IPS-NIHi11 (cell line): ENCODE measurements at regions not wholly inside any gene's neighbourhood (a gene's known extent, or its start where the extent isn't known, plus 50 kb on each side); places are given as distances from the start of the nearest gene placed in this dataset.
"Not testable (repeated sequence)": the region's sequence is repeated elsewhere in the genome, so short reads cannot be mapped to it uniquely, and the experiment has no call there.

Experiments used
- DNase-seq: peaks from one replicate; pipeline ENCODE4 v3.0.0; 2012; ENCODE audit warnings: mixed read lengths, low spot score

GRCh38 chr15:66884661-66885237, 180.7 kb upstream of the SMAD3 start:
- DNase-seq: no peak

- DNase-seq: no peak
Observed at GRCh38 chr15:66885281-66885915, 180.0 kb upstream of the SMAD3 start.

- DNase-seq: no peak
Observed at GRCh38 chr15:66886241-66886675, 179.1 kb upstream of the SMAD3 start.

GRCh38 chr15:66886686-66887273, 178.6 kb upstream of the SMAD3 start:
- no peak for DNase-seq

DNA sequence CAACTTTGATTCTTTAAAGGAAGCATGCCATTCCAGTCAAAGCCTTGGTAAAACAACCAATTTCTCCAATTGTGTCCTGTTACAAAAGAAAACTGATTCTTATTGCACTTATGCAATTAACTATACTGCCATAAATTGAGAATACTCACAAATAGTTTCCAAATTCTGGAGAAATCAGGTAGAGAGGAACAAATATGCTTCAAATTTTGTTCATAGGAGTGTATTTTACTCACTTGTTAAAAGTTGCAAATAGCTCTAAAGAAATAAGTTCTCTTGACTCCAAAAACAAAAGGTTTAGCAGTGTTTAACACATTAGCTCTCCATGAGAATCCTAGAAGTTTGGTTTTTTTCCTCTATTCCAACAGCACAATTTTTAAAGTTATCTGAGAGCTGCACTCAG, 176.1 kb upstream of the SMAD3 start:
- DNase-seq: not testable (repeated sequence)

DNA sequence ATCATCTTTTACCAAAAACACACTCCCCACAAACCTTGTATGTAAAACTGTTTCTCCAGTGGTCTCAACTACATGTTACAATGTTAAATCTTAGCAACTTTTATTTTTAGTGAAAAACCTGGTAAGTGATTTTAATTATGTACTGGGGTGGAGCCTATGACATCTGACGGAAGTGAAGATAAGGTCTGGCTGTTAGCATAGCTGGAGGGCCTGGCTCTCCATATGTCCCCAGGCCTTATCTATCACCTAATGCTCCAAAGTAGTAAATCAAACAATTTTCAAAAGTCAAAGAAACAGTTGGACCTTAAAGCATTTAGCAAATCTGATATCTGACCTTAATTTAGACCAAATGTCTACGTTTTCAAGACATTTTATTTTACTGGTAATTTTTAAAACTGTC, 173.6 kb upstream of the SMAD3 start:
- DNase-seq: no peak

DNA sequence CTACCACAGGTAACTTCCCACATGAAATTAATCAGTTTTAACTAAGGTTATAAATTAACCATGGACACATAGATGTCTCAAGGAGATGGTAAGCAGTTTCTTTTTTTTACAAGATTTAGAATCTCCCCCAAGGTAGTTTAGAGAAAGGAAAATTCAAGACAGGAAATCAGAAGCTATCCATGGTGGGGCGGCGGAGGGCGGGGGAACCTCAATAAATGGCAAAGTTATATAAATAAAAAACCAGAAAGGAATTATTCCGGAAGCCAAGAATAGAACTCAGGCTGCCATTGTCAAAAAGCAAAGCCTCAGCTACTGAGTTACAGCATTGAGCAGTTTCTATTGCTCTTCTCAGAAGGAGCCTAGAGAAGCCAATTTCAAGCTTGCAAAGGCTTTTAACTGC, 172.1 kb upstream of the SMAD3 start:
- DNase-seq: no peak

- no peak for DNase-seq
Observed at GRCh38 chr15:66894363-66894762, 171.0 kb upstream of the SMAD3 start.

GRCh38 chr15:66894986-66895780, 170.2 kb upstream of the SMAD3 start:
- no peak for DNase-seq

DNA sequence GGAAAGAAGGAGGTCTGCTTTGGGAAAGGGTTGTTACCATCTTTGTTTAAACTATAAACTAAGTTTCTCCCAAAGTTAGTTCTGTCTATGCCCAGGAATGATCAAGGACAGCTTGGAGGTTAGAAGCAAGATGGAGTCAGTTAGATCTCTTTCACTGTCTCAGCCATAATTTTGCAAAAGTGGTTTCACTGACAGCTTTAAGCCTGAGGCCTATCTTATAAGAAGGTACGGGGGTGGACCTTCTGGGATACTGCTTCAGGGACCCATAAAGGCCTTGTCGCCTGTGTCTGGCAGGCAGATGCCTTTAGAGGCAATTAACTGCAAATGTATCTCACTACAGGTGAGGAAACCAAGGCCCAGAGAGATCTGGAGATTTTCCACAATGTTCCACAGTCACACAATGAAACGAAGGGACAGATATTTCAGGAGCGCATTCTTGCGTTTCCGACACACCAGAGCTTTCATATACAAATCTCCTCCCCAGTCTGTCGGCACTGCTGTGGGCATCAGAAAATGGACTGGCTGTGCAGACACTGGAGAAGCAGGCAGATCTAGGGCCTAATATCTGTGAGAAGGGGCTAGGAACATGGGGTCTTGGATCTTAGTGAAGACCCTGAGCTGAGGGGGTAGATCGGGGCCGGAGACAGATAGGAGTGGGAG, 169.5 kb upstream of the SMAD3 start:
- no peak for DNase-seq

GRCh38 chr15:66896611-66897010, 168.8 kb upstream of the SMAD3 start:
- no peak for DNase-seq

DNA sequence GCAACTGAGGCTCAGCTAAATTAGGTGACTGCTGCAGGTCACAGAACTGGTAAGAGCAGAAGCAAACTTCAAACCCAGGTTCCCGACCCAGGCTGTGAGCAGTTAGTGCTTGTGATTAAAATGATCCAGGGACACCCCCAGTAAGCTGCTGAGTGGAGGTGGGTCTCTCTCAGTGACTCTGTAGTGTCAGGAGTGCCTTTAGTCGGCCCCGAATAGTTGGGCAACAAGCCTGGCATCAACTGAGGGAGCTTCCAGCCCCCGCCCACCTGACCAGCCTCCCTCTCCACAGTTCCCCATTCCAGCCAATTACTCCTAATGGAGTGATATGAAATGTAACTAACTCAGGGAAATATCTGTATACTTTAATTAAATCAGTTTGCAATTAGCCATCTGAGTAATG, 168.0 kb upstream of the SMAD3 start:
- DNase-seq: no peak

- DNase-seq: no peak
Observed at GRCh38 chr15:66897971-66898370, 167.4 kb upstream of the SMAD3 start.

DNA sequence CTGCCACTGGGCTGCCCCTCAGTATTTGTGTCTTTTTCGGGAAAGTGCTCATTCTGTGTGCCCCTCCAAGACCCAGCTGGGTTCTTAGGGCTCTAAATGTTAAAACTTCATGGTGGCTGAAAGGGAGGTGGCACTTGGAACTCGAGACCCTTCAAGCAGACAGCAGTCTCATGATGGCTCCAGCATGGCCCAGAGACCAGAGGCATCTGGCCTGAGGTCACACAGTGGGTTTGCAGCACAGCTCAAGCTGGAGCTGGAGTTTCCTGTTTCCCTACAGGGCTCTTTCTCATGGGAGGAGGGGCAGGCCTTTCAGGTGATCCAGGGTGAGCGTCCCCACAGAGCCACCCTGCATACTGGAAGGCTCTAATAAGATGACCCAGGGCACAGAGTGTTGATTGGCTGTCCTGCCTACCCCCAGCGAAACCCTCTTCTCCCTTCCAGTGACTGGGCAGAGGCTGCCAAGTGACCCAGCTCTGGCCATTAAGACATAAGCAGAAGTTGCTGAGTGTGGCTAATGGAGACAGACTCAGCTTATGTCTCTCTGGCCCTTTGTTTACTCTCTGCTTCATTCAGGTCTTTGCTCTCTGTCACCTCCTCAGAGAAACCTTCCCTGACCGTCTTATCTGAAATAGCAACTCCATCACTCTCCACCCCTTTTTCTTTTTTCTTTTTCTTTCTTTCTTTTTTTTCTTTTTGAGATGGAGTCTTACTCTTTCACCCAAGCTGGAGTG, 166.6 kb upstream of the SMAD3 start:
- no peak for DNase-seq

GRCh38 chr15:66899555-66900350, 165.6 kb upstream of the SMAD3 start:
- DNase-seq: no peak

DNA sequence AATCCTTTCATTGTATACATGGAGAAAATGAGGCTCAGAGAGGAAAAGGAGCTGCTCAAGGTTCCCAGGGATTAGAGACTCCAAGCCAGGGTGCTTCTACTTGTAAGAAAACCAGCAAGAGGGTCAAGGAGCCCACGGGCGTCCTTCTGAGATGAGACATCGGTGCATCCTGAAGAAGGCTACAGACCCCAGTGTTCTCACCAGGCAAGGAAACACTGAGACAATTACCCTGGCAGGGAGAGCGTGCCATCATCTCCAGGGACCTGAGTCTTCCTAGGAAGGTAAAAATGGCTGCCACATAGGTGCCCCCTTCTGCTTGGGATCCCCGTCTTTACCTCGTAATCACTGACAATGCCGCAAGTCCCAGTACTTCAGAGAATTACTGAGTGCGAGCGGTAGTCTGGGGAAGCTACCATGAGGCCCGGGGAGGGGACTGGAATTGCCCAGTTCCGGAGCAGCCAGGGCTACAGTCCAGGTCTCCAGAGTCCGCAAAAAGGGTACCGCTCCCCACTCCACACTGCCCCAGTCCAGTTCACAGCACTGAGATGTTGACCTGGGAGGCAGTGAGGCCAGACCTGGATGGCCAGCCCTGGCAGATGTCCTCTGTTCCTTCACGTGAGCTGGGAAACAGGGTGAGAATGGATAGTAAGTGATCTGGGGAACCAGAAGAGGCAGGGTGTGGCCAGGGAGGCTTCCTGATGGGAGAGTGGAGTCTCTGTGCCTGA, 164.7 kb upstream of the SMAD3 start:
- no peak for DNase-seq

- DNase-seq: no peak
Observed at GRCh38 chr15:66901336-66902100, 163.9 kb upstream of the SMAD3 start.

DNA sequence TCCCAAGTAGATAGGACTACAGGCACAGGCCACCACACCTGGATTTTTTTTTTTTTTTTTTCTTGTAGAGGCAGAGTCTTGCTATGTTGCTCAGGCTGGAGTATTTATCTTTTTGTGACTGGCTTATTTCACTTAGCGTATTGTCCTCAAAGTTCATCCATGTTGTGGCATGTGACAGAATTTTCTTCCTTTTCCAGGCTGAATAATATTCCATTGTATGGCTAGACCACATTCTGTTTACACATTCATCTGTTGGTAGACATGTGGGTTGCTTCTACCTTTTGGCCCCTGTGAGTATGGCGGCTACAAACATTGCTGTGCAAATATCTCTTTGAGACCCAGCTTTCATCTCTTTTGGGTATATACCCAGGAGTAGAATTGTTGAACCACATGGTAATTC, 160.2 kb upstream of the SMAD3 start:
- DNase-seq: no peak

- no peak for DNase-seq
Observed at GRCh38 chr15:66905954-66906353, 159.4 kb upstream of the SMAD3 start.
